HG03159 (cell line): ENCODE measurements at regions not wholly inside any gene's neighbourhood (a gene's known extent, or its start where the extent isn't known, plus 50 kb on each side); places are given as distances from the start of the nearest gene placed in this dataset.
"Not testable (repeated sequence)": the region's sequence is repeated elsewhere in the genome, so short reads cannot be mapped to it uniquely, and the experiment has no call there.

ENCODE experiments used
- ATAC-seq: cut with Tn5 transposase; IDR thresholded peaks from one replicate; pipeline ENCODE4 v1.9.1; 2021; ENCODE audit warnings: mild to moderate bottlenecking, moderate library complexity; ENCODE audit not compliant: unreplicated experiment

- no peak for ATAC-seq
Measured at GRCh38 chr16:22675745-22676540, 138.0 kb upstream of the HS3ST2 start.

GRCh38 chr16:22677024-22677830 lies 136.7 kb upstream of the HS3ST2 start:
- no peak for ATAC-seq

- ATAC-seq: no peak
Measured at GRCh38 chr16:22678311-22678710, 135.7 kb upstream of the HS3ST2 start.

- ATAC-seq: no peak
Measured at GRCh38 chr16:22681554-22682291, 132.2 kb upstream of the HS3ST2 start.

GRCh38 chr16:22683258-22683657 lies 130.7 kb upstream of the HS3ST2 start:
- ATAC-seq: no peak

GRCh38 chr16:22683730-22684573 lies 130.0 kb upstream of the HS3ST2 start:
- no peak for ATAC-seq

- no peak for ATAC-seq
Measured at GRCh38 chr16:22684574-22685458, 129.1 kb upstream of the HS3ST2 start.

GRCh38 chr16:22685459-22685830 lies 128.5 kb upstream of the HS3ST2 start:
- no peak for ATAC-seq

- no peak for ATAC-seq
Measured at GRCh38 chr16:22687031-22687530, 126.9 kb upstream of the HS3ST2 start.

- ATAC-seq: no peak
Measured at GRCh38 chr16:22688463-22688862, 125.5 kb upstream of the HS3ST2 start.

- no peak for ATAC-seq
Measured at GRCh38 chr16:22688930-22689329, 125.0 kb upstream of the HS3ST2 start.

- no peak for ATAC-seq
Measured at GRCh38 chr16:22691335-22691734, 122.6 kb upstream of the HS3ST2 start.

- no peak for ATAC-seq
Measured at GRCh38 chr16:22692034-22692433, 121.9 kb upstream of the HS3ST2 start.

GRCh38 chr16:22692916-22693637 lies 120.9 kb upstream of the HS3ST2 start:
- no peak for ATAC-seq

GRCh38 chr16:22693638-22694340 lies 120.2 kb upstream of the HS3ST2 start:
- ATAC-seq: no peak

- ATAC-seq: no peak
Measured at GRCh38 chr16:22694887-22695382, 119.0 kb upstream of the HS3ST2 start.

- ATAC-seq: not testable (repeated sequence)
Measured at GRCh38 chr16:22695773-22696172, 118.2 kb upstream of the HS3ST2 start.

GRCh38 chr16:22699356-22699755 lies 114.6 kb upstream of the HS3ST2 start:
- ATAC-seq: no peak
